MCF 10A (cell line): ENCODE measurements at regions not wholly inside any gene's neighbourhood (a gene's known extent, or its start where the extent isn't known, plus 50 kb on each side); places are given as distances from the start of the nearest gene placed in this dataset.

Source experiments
- BruUV-seq: library from RNA; stranded (reverse); fragments of 400-500 nt; replicated peaks from 2 replicates; lab custom pipeline; 2021; lab: Mats Ljungman, UMichigan
- CTCF ChIA-PET: fragments of 300-600 bp; sonication (Branson Sonifier 250); formaldehyde crosslinking; extraction: SDS; loops from one replicate; lab custom pipeline; 2021; ENCODE audit warnings: antibody characterized with exemption, inconsistent platforms; lab: Yijun Ruan, JAX
- POLR2A ChIA-PET: fragments of 300-600, 350-650 bp; sonication (Branson Sonifier 250); formaldehyde crosslinking; extraction: SDS; loops from one replicate; lab custom pipeline; 2020; ENCODE audit warnings: antibody characterized with exemption, inconsistent platforms; lab: Yijun Ruan, JAX
- DNase-seq: peaks from one replicate; pipeline ENCODE4 v3.0.0-alpha.2; 2018; ENCODE audit not compliant: unreplicated experiment
- H3K27ac Mint-ChIP-seq: one replicate; pipeline ENCODE4 v1.8.0; 2022; ENCODE audit warnings: mild to moderate bottlenecking, low read depth, mixed read lengths; ENCODE audit not compliant: unreplicated experiment
- H3K27me3 Mint-ChIP-seq: one replicate; pipeline ENCODE4 v1.8.0; 2022; ENCODE audit warnings: mixed read lengths; ENCODE audit not compliant: insufficient read depth, unreplicated experiment
- H3K36me3 Mint-ChIP-seq: one replicate; pipeline ENCODE4 v1.8.0; 2022; ENCODE audit warnings: mild to moderate bottlenecking, moderate library complexity, mixed read lengths; ENCODE audit not compliant: insufficient read depth, unreplicated experiment
- H3K4me1 Mint-ChIP-seq: one replicate; pipeline ENCODE4 v1.8.0; 2022; ENCODE audit warnings: mixed read lengths; ENCODE audit not compliant: insufficient read depth, unreplicated experiment
- H3K4me3 Mint-ChIP-seq: one replicate; pipeline ENCODE4 v1.8.0; 2022; ENCODE audit warnings: mild to moderate bottlenecking, moderate library complexity, mixed read lengths; ENCODE audit not compliant: unreplicated experiment
- H3K9me3 Mint-ChIP-seq: one replicate; pipeline ENCODE4 v1.8.0; 2022; ENCODE audit warnings: mixed read lengths; ENCODE audit not compliant: unreplicated experiment
- intact Hi-C: fragments of 100-400 bp; cut with micrococcal nuclease; formaldehyde crosslinking; loops from 2 replicates; pipeline ENCODE4 v1.14.1; 2022
- TF ChIP-seq, protein P1 (sequence below): fragments of 200-600 bp; IDR thresholded peaks from one replicate; pipeline ENCODE4 v1.8.0; 2022; ENCODE audit warnings: antibody characterized with exemption, mild to moderate bottlenecking; ENCODE audit not compliant: unreplicated experiment

DNA sequence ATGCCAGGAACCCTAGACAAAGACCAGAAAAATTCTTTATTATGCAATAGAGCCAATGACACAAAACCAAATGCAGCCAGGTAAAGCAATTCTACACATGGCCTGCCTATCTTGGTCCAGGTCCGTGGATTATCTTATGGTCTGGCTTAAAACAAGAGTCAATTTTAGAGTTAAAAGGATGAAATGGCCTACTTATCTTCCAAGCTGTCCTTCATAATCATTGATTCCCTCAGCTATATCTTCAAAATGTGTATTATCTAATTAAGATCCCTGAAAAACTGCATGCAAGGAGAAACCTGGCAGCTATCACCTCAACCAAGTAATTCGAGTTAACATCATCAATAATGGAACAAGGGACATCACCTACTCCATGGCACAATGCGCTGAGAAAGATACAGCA is 479.4 kb upstream of the NRP1 start:
- Mint-ChIP-seq H3K4me1 (no peaks in the 10 kb centered on the region), H3K9me3 (peaks cover 8% of the 10 kb centered on the region), H3K27me3 (no peaks in the 10 kb centered on the region), H3K27ac (no peak overlapping the region), H3K4me3 (no peak overlapping the region), H3K36me3 (no peaks in the 10 kb centered on the region)
- ChIA-PET CTCF (interaction anchor here (0.6 to 0.7 kb wide), 2 partner anchors 10 to 254 kb away, joined by 3 to 4 read pairs; no protein-coding TSS in a partner anchor), POLR2A (no interaction called here)
- TF ChIP-seq, protein P1, sequence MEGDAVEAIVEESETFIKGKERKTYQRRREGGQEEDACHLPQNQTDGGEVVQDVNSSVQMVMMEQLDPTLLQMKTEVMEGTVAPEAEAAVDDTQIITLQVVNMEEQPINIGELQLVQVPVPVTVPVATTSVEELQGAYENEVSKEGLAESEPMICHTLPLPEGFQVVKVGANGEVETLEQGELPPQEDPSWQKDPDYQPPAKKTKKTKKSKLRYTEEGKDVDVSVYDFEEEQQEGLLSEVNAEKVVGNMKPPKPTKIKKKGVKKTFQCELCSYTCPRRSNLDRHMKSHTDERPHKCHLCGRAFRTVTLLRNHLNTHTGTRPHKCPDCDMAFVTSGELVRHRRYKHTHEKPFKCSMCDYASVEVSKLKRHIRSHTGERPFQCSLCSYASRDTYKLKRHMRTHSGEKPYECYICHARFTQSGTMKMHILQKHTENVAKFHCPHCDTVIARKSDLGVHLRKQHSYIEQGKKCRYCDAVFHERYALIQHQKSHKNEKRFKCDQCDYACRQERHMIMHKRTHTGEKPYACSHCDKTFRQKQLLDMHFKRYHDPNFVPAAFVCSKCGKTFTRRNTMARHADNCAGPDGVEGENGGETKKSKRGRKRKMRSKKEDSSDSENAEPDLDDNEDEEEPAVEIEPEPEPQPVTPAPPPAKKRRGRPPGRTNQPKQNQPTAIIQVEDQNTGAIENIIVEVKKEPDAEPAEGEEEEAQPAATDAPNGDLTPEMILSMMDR = no peak
- no TSS peak for BruUV-seq
- no peak for DNase-seq
- intact Hi-C loops = no loop called here

DNA sequence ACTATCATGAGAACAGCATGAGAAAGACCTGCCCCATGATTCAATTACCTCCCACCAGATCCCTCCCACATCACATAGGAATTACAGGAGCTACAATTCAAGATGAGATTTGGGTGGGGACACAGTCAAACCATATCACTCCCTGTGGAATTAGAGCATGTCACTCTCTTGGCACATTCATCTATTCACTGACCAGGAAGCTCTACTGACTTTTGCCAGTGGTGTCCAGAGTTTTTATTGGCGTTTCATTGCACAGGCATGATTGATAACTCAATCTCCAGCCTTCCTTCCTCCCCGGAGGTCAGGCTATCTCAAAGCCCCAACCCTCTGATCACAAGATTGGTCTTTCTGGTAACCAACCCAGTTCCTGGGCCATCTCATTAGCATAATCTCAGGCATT is 478.9 kb upstream of the NRP1 start:
- H3K4me3 Mint-ChIP-seq = no peak overlapping the region
- no peaks in the 10 kb centered on the region for H3K27me3 Mint-ChIP-seq
- peaks cover 8% of the 10 kb centered on the region for H3K9me3 Mint-ChIP-seq
- no peak overlapping the region for H3K27ac Mint-ChIP-seq
- no peaks in the 10 kb centered on the region for H3K36me3 Mint-ChIP-seq
- H3K4me1 Mint-ChIP-seq = no peaks in the 10 kb centered on the region
- no TSS peak for BruUV-seq
- TF ChIP-seq, protein P1 = no peak
- POLR2A ChIA-PET = no interaction called here
- no peak for DNase-seq
- intact Hi-C loops = no loop called here
- CTCF ChIA-PET = interaction anchor here (0.6 to 0.7 kb wide), 2 partner anchors 11 to 255 kb away, joined by 3 to 4 read pairs; no protein-coding TSS in a partner anchor

DNA sequence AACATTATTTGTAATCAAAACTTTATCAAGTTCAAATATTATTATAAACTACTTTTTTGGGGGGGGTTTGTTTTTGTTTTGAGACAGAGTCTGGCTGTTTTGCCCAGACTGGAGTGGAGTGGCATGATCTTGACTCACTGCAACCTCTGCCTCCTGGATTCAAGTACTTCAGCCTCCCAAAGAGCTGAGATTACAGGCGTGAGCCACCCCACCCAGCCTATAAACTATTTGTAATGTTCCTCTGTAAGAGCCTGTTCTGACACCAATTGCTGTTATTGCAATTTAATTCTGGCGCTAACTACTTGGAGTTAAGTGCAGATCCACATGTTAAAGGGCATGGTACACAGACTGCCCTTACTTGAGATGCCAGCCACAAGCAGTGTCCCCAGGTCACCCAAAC is 478.1 kb upstream of the NRP1 start:
- Mint-ChIP-seq H3K36me3 (no peaks in the 10 kb centered on the region), H3K9me3 (peaks cover 8% of the 10 kb centered on the region), H3K27me3 (no peaks in the 10 kb centered on the region), H3K27ac (no peak overlapping the region), H3K4me1 (no peaks in the 10 kb centered on the region), H3K4me3 (no peak overlapping the region)
- no peak for DNase-seq
- no TSS peak for BruUV-seq
- intact Hi-C loops = no loop called here
- POLR2A ChIA-PET = no interaction called here
- TF ChIP-seq, protein P1 = no peak
- CTCF ChIA-PET = interaction anchor here (0.6 kb wide), 1 partner anchor 16 kb away, joined by 4 read pairs; no protein-coding TSS in a partner anchor

DNA sequence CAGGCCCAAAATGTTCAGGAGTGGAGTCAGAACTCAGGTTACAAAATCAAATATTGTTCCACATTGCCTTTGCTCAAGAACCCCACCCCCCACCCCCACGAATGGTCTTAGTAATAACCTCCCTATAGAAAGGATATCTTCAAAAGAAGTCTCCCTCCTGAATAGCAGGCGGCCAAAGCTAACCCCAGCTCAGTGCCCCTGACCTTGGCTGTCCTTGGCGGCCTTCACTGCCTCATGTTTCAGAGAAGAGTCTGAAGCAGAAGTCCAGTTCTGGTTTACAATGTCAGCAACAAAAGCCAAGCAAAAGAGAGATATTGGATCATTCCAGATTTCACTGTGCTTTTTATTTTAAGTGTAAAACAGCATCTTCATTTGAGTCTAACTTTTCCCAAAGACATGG is 476.5 kb upstream of the NRP1 start:
- ChIA-PET CTCF (no interaction called here), POLR2A (no interaction called here)
- Mint-ChIP-seq H3K4me3 (no peak overlapping the region), H3K27me3 (no peaks in the 10 kb centered on the region), H3K4me1 (no peaks in the 10 kb centered on the region), H3K36me3 (no peaks in the 10 kb centered on the region), H3K9me3 (peaks cover 8% of the 10 kb centered on the region), H3K27ac (no peak overlapping the region)
- DNase-seq = no peak
- BruUV-seq = no TSS peak
- intact Hi-C loops = no loop called here
- TF ChIP-seq, protein P1 = no peak
